ENCODE measurements at regions not wholly inside any gene's neighbourhood (a gene's known extent, or its start where the extent isn't known, plus 50 kb on each side); places are given as distances from the start of the nearest gene placed in this dataset.
"Not testable (repeated sequence)": the region's sequence is repeated elsewhere in the genome, so short reads cannot be mapped to it uniquely, and the experiment has no call there.

GRCh38 chr11:19422276-19422675 is 181.5 kb upstream of the E2F8 start:
- DNase-seq: no peak
- H3K4me3 ChIP-seq: no peak overlapping the region
- H3K4me1 ChIP-seq: peaks cover 4% of the 10 kb centered on the region
- intact Hi-C loops (cut with micrococcal nuclease): no loop called here
- H3K36me3 ChIP-seq: no peaks in the 10 kb centered on the region
- no peak for TF ChIP-seq CTCF (IDR thresholded peaks at IDR 0.05; ENCODE audit: borderline replicate concordance)
- no peak overlapping the region for H3K27ac ChIP-seq (replicated peaks)
- H3K27me3 ChIP-seq (ENCODE audit: low read depth): no peaks in the 10 kb centered on the region
- H3K9me3 ChIP-seq (replicated peaks): no peaks in the 10 kb centered on the region

- Histone ChIP-seq H3K27ac (replicated peaks) (no peak overlapping the region), H3K27me3 (ENCODE audit: low read depth) (no peaks in the 10 kb centered on the region), H3K4me1 (no peaks in the 10 kb centered on the region), H3K36me3 (no peaks in the 10 kb centered on the region), H3K4me3 (no peak overlapping the region), H3K9me3 (replicated peaks) (no peaks in the 10 kb centered on the region)
- DNase-seq: no peak
- intact Hi-C loops (cut with micrococcal nuclease): no loop called here
- no peak for TF ChIP-seq CTCF (IDR thresholded peaks at IDR 0.05; ENCODE audit: borderline replicate concordance)
Observed at GRCh38 chr11:19420868-19421533, 180.3 kb upstream of the E2F8 start.

GRCh38 chr11:19419808-19420207 is 179.1 kb upstream of the E2F8 start:
- Histone ChIP-seq H3K9me3 (replicated peaks) (peaks cover 2% of the 10 kb centered on the region), H3K27me3 (ENCODE audit: low read depth) (no peaks in the 10 kb centered on the region), H3K4me1 (no peaks in the 10 kb centered on the region), H3K4me3 (no peak overlapping the region), H3K27ac (replicated peaks) (no peak overlapping the region), H3K36me3 (no peaks in the 10 kb centered on the region)
- no peak for DNase-seq
- TF ChIP-seq CTCF (IDR thresholded peaks at IDR 0.05; ENCODE audit: borderline replicate concordance): no peak
- intact Hi-C loops (cut with micrococcal nuclease): no loop called here

GRCh38 chr11:19419021-19419750 is 178.4 kb upstream of the E2F8 start:
- H3K9me3 ChIP-seq (replicated peaks): peaks cover 5% of the 10 kb centered on the region
- H3K36me3 ChIP-seq: no peaks in the 10 kb centered on the region
- H3K27me3 ChIP-seq (ENCODE audit: low read depth): no peaks in the 10 kb centered on the region
- H3K4me3 ChIP-seq: no peak overlapping the region
- H3K27ac ChIP-seq (replicated peaks): no peak overlapping the region
- intact Hi-C loops (cut with micrococcal nuclease): no loop called here
- no peak for DNase-seq
- no peak for TF ChIP-seq CTCF (IDR thresholded peaks at IDR 0.05; ENCODE audit: borderline replicate concordance)
- no peaks in the 10 kb centered on the region for H3K4me1 ChIP-seq

- H3K36me3 ChIP-seq: no peaks in the 10 kb centered on the region
- peaks cover 5% of the 10 kb centered on the region for H3K9me3 ChIP-seq (replicated peaks)
- H3K4me3 ChIP-seq: no peak overlapping the region
- intact Hi-C loops (cut with micrococcal nuclease): no loop called here
- no peaks in the 10 kb centered on the region for H3K27me3 ChIP-seq (ENCODE audit: low read depth)
- H3K27ac ChIP-seq (replicated peaks): no peak overlapping the region
- no peak for TF ChIP-seq CTCF (IDR thresholded peaks at IDR 0.05; ENCODE audit: borderline replicate concordance)
- no peak for DNase-seq
- no peaks in the 10 kb centered on the region for H3K4me1 ChIP-seq
Observed at GRCh38 chr11:19418221-19418620, 177.5 kb upstream of the E2F8 start.

GRCh38 chr11:19412070-19412469 is 171.3 kb upstream of the E2F8 start:
- intact Hi-C loops (cut with micrococcal nuclease); H3K4me3 ChIP-seq; DNase-seq; H3K36me3 ChIP-seq; H3K4me1 ChIP-seq; H3K9me3 ChIP-seq (replicated peaks); H3K27ac ChIP-seq (replicated peaks): not testable (repeated sequence)
- H3K27me3 ChIP-seq (ENCODE audit: low read depth): peaks cover 11% of the 10 kb centered on the region
